NCI-H2107 treated with DMSO at 0.1 percent for 48 hours (cell line): ENCODE measurements at regions not wholly inside any gene's neighbourhood (a gene's known extent, or its start where the extent isn't known, plus 50 kb on each side); places are given as distances from the start of the nearest gene placed in this dataset.

Experiments used
- DNase-seq: peaks from one replicate; lab custom pipeline; 2025; ENCODE audit not compliant: unreplicated experiment; lab: John Stamatoyannopoulos, UW

- peak; percentile 62 for DNase-seq
Observed at GRCh38 chr13:40070357-40070756, 414.9 kb downstream of the COG6 start.

DNA sequence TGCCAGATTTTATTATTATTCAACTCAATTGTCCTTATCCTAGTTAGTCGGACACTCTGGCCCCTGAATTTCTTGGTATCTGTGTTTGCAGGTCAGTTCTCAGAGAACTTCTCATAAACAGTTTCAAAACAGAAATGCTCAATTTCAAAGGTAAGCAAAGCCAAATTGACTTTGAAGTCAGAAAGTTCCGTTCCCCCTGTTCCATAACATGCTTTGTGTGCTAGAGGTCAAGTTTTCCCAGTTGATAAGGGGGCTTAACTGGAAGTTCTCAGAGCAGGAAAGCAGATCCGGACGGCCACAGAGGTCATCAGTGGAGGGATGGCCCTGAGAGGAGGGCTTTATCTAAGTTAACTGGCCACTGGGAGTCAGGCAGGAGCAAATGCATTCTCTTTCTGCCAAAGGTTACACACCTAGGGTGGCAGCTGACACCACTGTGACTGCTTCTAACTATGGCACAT is 417.2 kb downstream of the COG6 start:
- DNase-seq = no peak

DNA sequence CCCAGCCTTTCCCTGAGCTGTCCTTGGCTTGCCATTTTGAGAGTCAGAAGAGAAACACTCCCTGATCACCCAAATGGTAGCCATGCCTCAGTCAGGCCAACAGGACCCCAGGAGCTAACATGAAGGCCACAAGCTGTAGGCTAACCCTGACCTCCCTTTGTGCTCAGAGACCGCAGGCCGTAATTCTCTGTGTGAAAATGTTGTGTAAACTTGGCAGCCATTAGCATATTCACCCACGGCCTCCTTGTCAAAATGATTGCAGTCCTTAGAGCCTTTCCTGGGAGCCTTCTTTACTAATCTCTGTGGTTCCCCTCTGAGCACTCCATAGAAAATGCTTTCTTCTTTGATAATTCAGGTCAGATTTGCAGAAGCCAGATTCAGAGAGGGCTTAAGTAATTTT is 418.9 kb downstream of the COG6 start:
- no peak for DNase-seq

DNA sequence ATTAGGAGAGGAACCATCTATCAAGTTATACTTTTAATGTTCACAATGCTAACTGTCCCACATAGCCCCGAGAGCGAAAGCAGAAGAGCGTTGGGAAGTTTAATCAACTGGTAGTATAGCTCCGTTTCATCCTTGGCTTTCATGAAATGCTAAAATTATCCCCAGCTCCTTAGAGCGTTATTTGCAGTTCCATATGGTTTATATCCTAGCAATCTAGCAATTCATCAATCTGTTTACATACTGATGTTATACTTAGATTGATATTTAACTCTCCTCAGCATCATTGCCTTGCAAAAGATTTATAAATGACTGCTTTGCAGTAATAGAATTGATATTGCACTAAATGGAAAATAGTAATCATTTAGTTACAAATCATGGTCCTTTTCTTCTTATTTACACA is 419.8 kb downstream of the COG6 start:
- no peak for DNase-seq

DNA sequence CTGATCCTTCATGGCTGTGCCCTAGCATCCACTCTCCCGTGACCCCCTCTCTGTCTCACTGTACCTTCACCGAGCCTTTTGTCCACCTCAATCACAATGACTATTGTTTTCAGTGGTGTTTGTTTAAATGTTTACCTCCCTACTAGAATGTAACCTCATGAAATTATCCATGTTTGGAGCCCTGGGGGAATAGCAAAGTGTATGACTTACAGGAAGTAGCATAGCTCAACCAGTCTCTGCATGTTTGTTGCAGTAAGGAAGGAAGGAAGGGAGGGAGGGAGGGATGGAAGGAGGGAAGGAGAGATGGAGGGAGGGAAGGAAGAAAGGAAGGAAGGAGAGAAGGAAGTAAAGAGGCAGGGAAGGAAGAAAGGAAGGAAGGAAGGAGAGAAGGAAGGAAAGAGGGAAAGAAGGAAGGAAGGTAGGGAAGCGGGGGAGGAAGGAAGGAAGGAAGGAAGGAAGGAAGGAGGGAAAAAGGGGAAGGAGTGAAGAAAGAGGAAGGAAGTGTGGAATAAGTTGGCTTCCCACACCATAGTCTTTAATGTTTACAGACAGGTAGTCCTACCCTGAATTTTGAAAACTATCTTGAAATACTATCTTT is 421.4 kb downstream of the COG6 start:
- DNase-seq = no peak

DNA sequence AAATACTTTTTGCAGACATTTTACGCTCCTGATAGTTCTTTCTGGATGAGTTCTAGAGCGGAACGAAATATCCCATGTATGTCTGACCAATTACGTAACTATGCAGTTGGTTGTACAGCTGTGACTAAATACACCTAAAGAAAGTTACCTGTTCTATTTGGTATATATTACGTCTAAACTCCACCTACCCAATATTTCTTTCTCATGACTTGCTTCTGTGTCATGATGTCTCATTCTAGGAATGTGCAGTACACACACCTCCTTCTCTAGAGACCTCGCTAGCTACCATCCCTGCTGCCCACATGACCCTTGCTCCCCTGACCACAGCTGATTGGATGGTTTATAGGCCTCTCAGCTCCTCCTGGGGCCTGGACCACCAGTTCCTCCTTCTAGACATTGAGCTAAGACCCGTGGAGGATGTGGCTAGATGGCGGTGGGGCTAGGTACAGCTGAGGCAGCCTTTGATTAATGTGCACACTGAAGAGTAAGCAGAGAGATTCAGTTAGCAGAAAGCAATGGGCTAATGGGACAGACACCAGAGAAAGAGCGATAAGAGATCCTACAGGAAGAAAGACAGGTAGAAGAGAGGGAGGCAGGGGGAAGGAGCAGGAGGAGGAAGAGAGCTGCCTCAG is 422.1 kb downstream of the COG6 start:
- no peak for DNase-seq

DNA sequence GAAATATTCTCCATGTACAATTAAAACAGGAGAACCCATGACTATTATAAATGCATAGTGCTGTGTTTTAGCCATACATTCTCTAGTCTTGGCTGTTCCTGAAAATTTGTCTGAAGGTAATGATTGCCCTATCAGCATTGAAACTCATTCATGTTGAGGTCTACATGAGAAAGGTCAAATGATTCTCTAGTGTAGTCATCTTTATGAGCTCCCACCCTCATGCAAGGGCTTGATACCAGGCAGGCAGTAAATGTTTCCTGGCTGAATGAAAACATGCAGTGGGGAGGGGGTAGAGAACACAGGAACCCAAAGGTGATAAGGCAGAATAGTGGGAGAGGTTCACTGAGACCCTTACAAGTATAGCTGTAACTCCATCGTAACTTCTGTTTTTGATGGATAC is 424.3 kb downstream of the COG6 start:
- DNase-seq = no peak

- no peak for DNase-seq
Observed at GRCh38 chr13:40080676-40081075, 425.2 kb downstream of the COG6 start.

DNA sequence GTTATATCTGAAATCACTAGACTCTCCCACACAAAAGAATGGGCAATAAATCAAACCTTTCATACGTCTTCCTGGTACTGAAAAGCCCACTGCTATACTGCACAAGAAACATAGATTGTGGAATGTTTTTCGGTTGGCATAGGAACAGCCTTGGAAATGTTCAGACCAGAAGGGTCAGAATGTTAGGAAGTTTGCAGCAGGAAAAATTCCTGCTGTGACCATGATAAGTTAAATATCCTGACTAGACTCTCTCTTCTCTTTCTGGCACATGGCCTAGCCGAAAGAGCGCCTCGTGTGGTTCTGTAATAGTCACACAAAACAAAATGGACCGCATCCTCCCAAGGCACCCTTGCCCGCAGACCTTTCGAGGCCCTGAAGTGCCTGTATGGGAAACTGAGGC is 427.2 kb downstream of the COG6 start:
- DNase-seq = no peak

DNA sequence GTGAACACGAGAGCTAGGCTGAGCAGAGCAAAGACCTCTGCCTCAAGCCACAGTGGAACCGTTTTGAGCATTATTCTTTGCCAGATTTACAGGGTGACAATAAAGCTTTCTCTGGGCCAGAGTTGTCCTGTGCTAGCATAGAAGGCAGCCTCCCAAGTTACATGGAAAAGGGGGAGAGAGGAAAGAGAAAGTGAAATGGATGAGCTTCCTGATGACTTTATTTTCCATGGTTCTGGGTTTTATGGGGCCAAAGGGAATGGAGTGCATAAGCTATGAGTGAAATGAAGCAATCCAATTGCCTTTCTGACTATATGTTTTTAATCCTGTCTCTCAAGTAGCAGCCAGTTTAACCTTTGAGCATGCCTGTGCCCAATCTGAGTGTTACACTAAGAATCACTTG is 428.4 kb downstream of the COG6 start:
- DNase-seq = no peak

DNA sequence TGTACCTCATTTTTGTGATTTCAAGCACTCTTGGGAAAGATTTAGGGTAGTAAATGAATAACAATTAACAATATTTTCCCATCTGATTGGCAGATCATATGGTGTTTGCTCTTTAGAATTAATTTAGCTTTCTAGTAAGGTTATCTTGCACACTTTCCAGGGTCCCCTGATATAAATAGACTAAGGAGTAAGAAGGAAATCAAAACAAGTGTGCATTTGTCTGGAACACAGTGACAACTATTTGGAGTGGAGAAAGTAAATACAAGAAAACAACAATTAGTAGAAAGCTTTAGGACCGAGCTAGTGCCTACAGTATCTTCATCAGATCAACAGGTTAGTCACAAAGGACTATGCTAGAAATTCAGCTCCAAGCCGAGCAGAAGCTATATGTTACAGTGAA is 429.5 kb downstream of the COG6 start:
- DNase-seq = no peak

GRCh38 chr13:40087091-40088002 is 431.9 kb downstream of the COG6 start:
- peak; percentile 55 for DNase-seq

DNA sequence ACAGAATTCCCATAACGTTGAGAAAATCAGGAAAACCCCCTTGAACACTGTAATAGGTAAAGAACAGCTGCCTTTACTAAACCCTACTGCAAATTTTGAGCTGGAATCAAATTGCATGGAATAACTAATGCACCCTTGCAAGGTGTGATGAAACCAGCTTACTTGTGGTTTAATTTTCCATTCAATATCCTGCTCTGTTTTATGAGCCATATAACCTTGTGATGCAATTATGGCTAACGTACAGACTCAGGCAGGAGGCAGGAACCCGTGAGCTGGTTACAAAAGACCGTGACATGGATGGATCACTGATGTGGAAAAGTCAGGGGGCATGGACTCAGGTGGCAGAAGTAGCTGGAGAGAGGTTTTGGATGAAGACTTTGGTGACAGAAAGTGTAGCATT is 438.6 kb downstream of the COG6 start:
- peak; percentile 91 for DNase-seq

DNA sequence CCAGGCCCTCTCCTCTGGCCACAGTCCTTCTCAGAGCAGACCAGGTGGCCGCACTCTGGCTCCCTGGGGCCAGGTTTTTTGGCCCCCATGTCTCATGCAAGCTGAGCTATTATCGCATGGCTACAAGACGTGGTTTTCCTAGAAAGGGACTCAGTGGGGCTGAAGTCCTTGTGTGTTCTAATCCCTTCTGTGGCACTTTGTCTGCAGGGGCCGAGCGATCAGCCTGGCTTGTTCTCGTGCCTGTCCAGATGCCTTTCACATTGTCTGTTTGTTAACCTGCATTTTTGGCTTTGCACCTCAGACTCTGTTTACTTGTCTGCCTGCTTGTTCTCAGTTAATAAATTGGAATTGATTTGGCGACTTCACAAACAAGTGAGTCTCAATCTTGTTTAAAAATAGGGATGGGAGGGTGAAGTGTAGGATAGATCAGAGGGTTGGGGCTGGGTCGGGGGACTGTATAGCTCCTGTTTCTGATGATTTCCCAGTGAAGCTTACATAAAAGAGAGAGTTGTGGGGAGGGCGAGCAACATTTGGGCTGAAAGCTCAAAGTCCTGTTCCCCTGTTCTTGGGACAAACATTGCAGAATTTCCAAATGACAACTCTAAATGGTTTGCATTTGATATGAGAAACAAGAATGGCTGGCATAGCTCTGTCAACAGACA is 440.4 kb downstream of the COG6 start:
- DNase-seq = no peak

- peak; percentile 91 for DNase-seq
Observed at GRCh38 chr13:40096357-40096901, 441.0 kb downstream of the COG6 start.

DNA sequence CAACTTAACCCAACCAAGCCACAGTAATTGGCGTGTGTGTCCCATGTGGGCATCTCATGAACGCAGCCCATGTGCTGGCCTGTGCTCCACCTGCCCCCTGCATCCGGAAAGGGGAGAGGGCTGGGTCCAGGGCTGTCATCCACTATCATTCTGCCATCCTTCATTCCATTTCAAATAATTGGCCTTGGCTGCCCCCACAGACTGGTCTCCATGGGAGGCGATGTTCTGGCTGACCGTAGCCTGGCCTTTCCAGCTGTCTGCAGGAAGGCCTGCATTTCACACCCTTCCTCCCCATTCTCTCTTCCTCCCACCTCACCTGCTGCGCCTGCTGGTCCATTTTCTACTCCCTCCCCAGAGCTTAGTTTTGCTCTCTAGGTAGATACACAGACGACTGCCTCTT is 442.8 kb downstream of the COG6 start:
- no peak for DNase-seq

DNA sequence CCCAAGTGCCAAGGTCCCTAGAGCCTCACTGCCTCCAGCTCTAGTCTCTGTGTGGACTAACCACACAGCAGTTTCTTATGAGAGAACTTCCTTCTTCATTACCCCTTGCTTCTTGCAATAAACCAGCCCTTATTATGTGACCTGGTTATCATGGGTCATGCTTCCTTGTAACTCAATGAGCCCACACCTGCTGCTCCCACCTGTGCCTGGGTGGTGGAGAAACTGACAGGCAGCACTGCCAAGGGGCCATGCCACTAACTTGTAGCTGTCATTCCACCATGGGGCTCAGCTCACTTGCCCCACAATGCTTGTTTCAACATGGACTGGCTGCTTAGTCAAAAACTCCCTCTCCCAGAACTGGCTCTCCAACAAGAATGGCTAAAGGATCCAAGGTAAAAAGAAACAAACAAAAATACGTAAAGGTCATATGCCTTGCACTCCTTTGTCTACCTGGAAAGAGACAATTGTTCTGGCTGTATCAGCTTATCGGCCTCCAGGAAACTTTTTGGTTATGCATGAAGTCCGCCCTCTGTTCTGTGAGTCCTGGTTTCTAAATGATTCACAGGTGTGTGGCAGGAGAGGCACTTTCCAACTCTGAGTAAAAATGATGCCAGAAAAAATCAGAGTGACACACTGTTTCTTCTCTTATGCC is 446.4 kb downstream of the COG6 start:
- DNase-seq = no peak

DNA sequence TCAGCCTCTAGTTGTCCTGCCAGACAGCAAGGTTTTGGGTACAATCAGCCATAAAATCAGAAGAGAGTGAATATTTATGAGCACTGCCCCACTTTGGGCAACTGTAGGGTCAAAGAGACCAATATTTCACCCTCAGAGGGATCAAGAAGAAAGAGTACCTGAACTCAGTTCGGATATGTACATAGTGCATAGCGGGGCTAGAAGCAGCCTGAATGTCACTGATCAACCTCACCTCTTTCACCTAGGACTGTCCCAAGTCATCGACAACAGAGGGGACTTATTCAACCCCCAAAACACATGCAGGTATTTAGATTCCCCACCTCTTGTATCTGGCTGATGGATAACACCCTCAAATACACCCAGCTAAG is 446.9 kb downstream of the COG6 start:
- DNase-seq = no peak

- DNase-seq = no peak
Observed at GRCh38 chr13:40102854-40103253, 447.4 kb downstream of the COG6 start.

DNA sequence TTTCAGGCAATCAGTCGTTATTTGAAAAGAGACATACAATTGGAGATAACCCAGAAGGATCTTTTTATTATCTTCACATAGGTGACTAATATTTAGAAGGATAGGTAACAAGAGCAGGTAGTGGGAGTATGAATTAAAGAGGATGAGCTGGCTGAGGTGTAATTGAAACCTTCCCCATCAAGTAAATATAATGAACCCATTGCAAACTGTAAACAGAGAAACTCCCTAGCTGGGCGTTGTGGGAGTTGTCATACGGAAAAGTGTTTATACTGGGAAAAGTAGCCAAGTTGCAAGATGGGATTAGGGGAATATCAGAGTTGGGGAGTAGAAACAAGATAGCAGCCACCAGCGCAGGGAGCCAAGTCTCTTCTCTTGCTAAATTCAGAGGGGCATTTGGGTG is 448.4 kb downstream of the COG6 start:
- no peak for DNase-seq

DNA sequence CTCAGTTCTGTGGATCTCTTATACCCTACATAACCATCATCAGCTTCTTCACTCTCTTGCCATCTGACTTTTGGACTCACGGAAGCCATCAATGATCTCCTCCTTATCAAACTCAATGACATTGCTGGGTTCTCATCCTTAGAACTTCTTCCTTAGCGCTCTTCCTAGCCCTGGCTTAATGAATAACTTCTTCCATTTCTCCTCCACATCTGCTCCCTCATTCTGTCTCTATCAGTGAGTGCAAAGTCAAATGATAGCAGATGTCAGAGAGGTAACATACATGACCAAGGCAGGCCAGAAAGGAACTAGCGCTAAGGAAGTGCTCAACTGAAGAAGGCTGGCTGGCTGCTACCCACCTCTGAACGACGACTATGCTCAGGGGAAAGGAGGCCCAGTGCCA is 449.8 kb downstream of the COG6 start:
- DNase-seq = no peak
